ENCODE measurements at regions not wholly inside any gene's neighbourhood (a gene's known extent, or its start where the extent isn't known, plus 50 kb on each side); places are given as distances from the start of the nearest gene placed in this dataset.

DNA sequence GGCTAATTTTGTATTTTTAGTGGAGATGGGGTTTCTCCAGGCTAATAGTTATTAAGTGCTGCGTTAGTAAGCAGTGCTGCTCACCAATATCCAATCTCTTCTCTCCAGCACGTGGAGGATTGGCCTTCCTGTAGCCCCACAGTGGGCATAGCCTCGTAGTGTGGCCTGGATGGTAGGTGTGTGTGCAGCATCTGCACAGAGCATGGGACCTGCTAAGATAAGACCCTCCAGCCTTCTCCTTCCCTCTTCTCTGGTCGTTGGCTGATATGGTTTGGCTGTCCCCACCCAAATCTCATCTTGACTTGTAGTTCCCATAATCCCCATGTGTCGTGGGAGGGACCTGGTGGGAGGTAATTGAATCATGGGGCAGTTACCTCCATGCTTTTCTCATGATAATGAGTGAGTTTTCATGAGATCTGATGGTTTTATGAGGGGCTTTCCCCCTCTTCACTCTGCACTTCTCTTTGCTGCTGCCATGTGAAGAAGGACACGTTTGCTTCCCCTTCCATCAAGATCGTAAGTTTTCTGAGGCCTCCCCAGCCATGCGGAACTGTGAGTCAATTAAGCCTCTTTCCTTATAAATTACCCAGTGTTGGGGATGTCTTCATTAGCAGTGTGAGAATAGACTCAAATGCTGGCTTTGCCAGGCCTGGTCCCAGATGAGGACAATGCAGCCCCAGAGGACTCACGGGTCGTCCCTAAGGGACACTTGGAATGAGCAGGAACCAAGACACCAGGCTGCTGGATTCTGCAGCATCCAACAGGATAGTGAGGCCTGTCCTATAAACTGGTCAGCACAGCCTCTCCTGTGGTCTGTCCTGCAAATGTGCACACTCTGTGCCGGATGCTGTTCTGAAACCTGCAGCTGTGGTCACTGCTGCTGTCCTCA lies 63.4 kb upstream of the AFDN start (continued):
- no peak for TF ChIP-seq ZNF646 (CRISPR knock-in tag; IDR thresholded peaks at IDR 0.05)
- no peak for TF ChIP-seq SPEN (CRISPR knock-in tag; IDR thresholded peaks at IDR 0.05; ENCODE audit: low read depth)
- 0 out of 2 replicates have a peak, but pooled peaks have one; percentile 54 for TF ChIP-seq GTF3A (CRISPR knock-in tag; conservative IDR thresholded peaks at IDR 0.05)
- no peak for TF ChIP-seq SNAI1 (CRISPR knock-in tag; IDR thresholded peaks at IDR 0.05; ENCODE audit: borderline replicate concordance)
- 0 out of 2 replicates have a peak, but pooled peaks have one; percentile 59 for TF ChIP-seq ZNF512 (CRISPR knock-in tag; IDR thresholded peaks at IDR 0.05)
- no peak; the same call in 1 of the 2 replicates for TF ChIP-seq PRDM10 (CRISPR knock-in tag; IDR thresholded peaks at IDR 0.05; ENCODE audit: low read depth)
- no peak for TF ChIP-seq ARNT (IDR thresholded peaks at IDR 0.05)
- TF ChIP-seq ZNF530 (CRISPR knock-in tag; IDR thresholded peaks at IDR 0.05; ENCODE audit: low read depth), result no peak
- TF ChIP-seq GZF1 (CRISPR knock-in tag; IDR thresholded peaks at IDR 0.05), result 0 out of 2 replicates have a peak, but pooled peaks have one; percentile 36
- TF ChIP-seq, protein P1, sequence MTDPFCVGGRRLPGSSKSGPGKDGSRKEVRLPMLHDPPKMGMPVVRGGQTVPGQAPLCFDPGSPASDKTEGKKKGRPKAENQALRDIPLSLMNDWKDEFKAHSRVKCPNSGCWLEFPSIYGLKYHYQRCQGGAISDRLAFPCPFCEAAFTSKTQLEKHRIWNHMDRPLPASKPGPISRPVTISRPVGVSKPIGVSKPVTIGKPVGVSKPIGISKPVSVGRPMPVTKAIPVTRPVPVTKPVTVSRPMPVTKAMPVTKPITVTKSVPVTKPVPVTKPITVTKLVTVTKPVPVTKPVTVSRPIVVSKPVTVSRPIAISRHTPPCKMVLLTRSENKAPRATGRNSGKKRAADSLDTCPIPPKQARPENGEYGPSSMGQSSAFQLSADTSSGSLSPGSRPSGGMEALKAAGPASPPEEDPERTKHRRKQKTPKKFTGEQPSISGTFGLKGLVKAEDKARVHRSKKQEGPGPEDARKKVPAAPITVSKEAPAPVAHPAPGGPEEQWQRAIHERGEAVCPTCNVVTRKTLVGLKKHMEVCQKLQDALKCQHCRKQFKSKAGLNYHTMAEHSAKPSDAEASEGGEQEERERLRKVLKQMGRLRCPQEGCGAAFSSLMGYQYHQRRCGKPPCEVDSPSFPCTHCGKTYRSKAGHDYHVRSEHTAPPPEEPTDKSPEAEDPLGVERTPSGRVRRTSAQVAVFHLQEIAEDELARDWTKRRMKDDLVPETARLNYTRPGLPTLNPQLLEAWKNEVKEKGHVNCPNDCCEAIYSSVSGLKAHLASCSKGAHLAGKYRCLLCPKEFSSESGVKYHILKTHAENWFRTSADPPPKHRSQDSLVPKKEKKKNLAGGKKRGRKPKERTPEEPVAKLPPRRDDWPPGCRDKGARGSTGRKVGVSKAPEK (CRISPR knock-in tag; IDR thresholded peaks at IDR 0.05; ENCODE audit: borderline replicate concordance), result no peak
